ENCODE measurements at regions not wholly inside any gene's neighbourhood (a gene's known extent, or its start where the extent isn't known, plus 50 kb on each side); places are given as distances from the start of the nearest gene placed in this dataset.
"Not testable (repeated sequence)": the region's sequence is repeated elsewhere in the genome, so short reads cannot be mapped to it uniquely, and the experiment has no call there.

DNA sequence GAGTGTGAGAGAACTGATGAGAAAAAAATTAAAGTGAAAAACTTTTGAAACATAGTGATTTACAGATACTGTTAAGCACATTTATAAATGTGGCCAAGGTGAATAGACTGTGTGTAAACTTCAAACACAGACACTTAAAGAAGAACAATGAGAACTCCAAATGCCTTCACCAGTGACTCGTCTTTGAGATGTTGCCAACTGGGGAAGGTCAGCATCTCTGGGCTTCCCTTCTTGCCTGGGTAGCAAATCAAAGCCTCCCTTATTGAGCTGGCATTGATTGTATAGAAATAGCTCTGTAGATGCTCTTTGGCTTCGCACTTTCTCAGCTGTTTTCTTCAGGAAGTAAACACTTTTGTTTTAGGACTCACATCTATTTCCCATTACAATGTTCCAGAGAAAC lies 177.3 kb upstream of the SGCG start:
- H3K4me1 ChIP-seq (ENCODE audit: control insufficient read depth, low read depth, low read length): no peaks in the 10 kb centered on the region
- peaks cover 4% of the 10 kb centered on the region for H3K9me3 ChIP-seq (ENCODE audit: control insufficient read depth, low read depth, low read length)
- H3K27ac ChIP-seq (ENCODE audit: low read length): no peak overlapping the region
- no peak overlapping the region for H3K9ac ChIP-seq (ENCODE audit: low read length)
- no peaks in the 10 kb centered on the region for H3K36me3 ChIP-seq (ENCODE audit: control insufficient read depth, low read depth, low read length)
- H3K27me3 ChIP-seq (ENCODE audit: control insufficient read depth, insufficient read depth, low read length): no peaks in the 10 kb centered on the region
- H3K4me3 ChIP-seq (ENCODE audit: low read length): no peak overlapping the region

- no peak overlapping the region for H3K9ac ChIP-seq (ENCODE audit: low read length)
- no peak overlapping the region for H3K4me3 ChIP-seq (ENCODE audit: low read length)
- no peaks in the 10 kb centered on the region for H3K9me3 ChIP-seq (ENCODE audit: control insufficient read depth, low read depth, low read length)
- no peaks in the 10 kb centered on the region for H3K27me3 ChIP-seq (ENCODE audit: control insufficient read depth, insufficient read depth, low read length)
- no peak overlapping the region for H3K27ac ChIP-seq (ENCODE audit: low read length)
- H3K36me3 ChIP-seq (ENCODE audit: control insufficient read depth, low read depth, low read length): no peaks in the 10 kb centered on the region
- no peaks in the 10 kb centered on the region for H3K4me1 ChIP-seq (ENCODE audit: control insufficient read depth, low read depth, low read length)
Observed at GRCh38 chr13:23007426-23007825, 173.4 kb upstream of the SGCG start.

DNA sequence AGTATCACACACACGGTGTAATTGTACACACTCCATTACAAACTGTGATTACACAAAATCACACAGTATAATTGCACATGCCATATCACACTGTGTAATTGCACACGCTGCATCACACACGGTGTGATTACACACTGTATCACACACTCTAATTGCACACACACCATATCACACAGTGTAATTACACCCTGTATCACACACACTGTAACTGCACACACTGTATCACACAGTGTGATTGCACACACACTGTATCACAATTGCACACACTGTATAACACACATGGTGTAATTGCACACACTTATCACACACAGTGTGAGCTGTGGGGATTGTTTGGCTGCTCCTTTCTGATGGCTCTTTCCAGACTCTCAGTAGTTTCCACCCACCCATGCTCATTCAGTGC lies 162.6 kb upstream of the SGCG start:
- H3K36me3 ChIP-seq (ENCODE audit: control insufficient read depth, low read depth, low read length): no peaks in the 10 kb centered on the region
- H3K9me3 ChIP-seq (ENCODE audit: control insufficient read depth, low read depth, low read length): peaks cover 3% of the 10 kb centered on the region
- H3K27me3 ChIP-seq (ENCODE audit: control insufficient read depth, insufficient read depth, low read length): no peaks in the 10 kb centered on the region
- no peak overlapping the region for H3K4me3 ChIP-seq (ENCODE audit: low read length)
- H3K9ac ChIP-seq (ENCODE audit: low read length): no peak overlapping the region
- no peaks in the 10 kb centered on the region for H3K4me1 ChIP-seq (ENCODE audit: control insufficient read depth, low read depth, low read length)
- H3K27ac ChIP-seq (ENCODE audit: low read length): no peak overlapping the region

DNA sequence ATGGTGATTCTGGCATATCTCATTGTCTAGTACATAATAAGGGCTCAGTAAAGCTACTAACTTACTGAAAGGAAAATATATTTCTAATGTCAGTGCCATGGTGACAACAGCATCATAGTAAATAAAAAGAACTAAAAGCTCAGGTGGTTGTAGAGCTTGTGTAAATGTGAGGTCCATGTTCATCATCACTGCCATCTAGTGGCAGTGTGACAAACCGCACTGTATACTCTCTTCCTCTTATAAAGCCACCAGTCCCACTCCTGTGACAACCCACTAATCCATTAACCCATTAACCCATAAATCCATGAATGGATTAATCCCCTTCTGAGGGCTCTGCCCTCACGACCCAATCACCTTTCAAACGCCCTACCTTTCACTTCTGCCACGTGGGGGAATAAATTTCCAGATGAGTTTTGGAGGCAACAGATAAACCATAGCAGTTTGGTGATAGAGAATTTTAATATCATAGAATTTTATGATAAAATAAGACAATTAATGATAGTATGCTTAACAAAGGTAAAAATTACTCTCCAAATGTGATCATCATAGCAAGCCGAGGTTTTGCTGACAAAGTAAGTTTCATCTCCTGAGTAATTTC lies 160.4 kb upstream of the SGCG start:
- H3K4me1 ChIP-seq (ENCODE audit: control insufficient read depth, low read depth, low read length): no peaks in the 10 kb centered on the region
- H3K27me3 ChIP-seq (ENCODE audit: control insufficient read depth, insufficient read depth, low read length): no peaks in the 10 kb centered on the region
- H3K4me3 ChIP-seq (ENCODE audit: low read length): no peak overlapping the region
- peaks cover 3% of the 10 kb centered on the region for H3K9me3 ChIP-seq (ENCODE audit: control insufficient read depth, low read depth, low read length)
- no peaks in the 10 kb centered on the region for H3K36me3 ChIP-seq (ENCODE audit: control insufficient read depth, low read depth, low read length)
- H3K9ac ChIP-seq (ENCODE audit: low read length): no peak overlapping the region
- H3K27ac ChIP-seq (ENCODE audit: low read length): no peak overlapping the region

DNA sequence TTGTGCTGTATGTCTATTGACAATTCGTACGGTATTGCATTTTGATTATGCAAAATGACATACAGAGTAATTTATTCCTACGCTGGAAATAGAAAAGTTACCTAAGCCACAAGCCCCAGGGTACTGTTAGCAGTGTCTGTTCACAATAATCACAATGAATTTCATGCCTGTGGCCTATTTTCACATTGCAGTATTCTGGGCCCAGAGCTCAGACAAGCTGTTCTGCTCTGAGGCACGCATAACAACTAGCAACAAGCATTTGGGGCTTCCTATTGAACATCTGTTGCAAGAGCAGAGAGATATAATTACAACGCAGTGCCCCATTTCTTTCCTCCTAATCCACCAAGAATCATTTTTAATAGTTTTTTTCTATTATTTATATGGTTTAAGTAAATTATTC lies 158.9 kb upstream of the SGCG start:
- H3K9ac ChIP-seq (ENCODE audit: low read length): no peak overlapping the region
- H3K27ac ChIP-seq (ENCODE audit: low read length): no peak overlapping the region
- H3K36me3 ChIP-seq (ENCODE audit: control insufficient read depth, low read depth, low read length): no peaks in the 10 kb centered on the region
- H3K4me1 ChIP-seq (ENCODE audit: control insufficient read depth, low read depth, low read length): no peaks in the 10 kb centered on the region
- H3K27me3 ChIP-seq (ENCODE audit: control insufficient read depth, insufficient read depth, low read length): no peaks in the 10 kb centered on the region
- no peaks in the 10 kb centered on the region for H3K9me3 ChIP-seq (ENCODE audit: control insufficient read depth, low read depth, low read length)
- no peak overlapping the region for H3K4me3 ChIP-seq (ENCODE audit: low read length)

DNA sequence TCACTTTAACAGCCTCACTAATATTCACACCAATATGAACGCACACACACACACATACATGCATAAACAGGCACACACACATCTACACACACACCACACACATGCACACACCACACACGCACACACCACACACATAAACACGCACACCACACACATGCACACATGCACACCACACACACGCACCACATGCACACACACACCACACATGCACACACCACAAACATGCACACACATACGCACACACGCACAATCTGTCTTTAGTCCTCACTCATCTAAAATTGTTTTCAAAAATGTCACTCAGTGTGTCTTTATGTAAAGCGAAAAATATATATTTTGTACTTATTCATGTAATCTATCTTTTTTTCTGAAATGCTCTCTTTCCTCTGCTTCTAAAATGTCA lies 158.1 kb upstream of the SGCG start:
- no peak overlapping the region for H3K4me3 ChIP-seq (ENCODE audit: low read length)
- no peaks in the 10 kb centered on the region for H3K9me3 ChIP-seq (ENCODE audit: control insufficient read depth, low read depth, low read length)
- H3K27me3 ChIP-seq (ENCODE audit: control insufficient read depth, insufficient read depth, low read length): no peaks in the 10 kb centered on the region
- H3K27ac ChIP-seq (ENCODE audit: low read length): no peak overlapping the region
- H3K9ac ChIP-seq (ENCODE audit: low read length): no peak overlapping the region
- no peaks in the 10 kb centered on the region for H3K4me1 ChIP-seq (ENCODE audit: control insufficient read depth, low read depth, low read length)
- H3K36me3 ChIP-seq (ENCODE audit: control insufficient read depth, low read depth, low read length): no peaks in the 10 kb centered on the region

GRCh38 chr13:23025864-23026608 lies 154.7 kb upstream of the SGCG start:
- H3K4me3 ChIP-seq (ENCODE audit: low read length): no peak overlapping the region
- H3K9ac ChIP-seq (ENCODE audit: low read length): no peak overlapping the region
- no peaks in the 10 kb centered on the region for H3K36me3 ChIP-seq (ENCODE audit: control insufficient read depth, low read depth, low read length)
- H3K27ac ChIP-seq (ENCODE audit: low read length): no peak overlapping the region
- H3K27me3 ChIP-seq (ENCODE audit: control insufficient read depth, insufficient read depth, low read length): no peaks in the 10 kb centered on the region
- H3K4me1 ChIP-seq (ENCODE audit: control insufficient read depth, low read depth, low read length): no peaks in the 10 kb centered on the region
- no peaks in the 10 kb centered on the region for H3K9me3 ChIP-seq (ENCODE audit: control insufficient read depth, low read depth, low read length)

DNA sequence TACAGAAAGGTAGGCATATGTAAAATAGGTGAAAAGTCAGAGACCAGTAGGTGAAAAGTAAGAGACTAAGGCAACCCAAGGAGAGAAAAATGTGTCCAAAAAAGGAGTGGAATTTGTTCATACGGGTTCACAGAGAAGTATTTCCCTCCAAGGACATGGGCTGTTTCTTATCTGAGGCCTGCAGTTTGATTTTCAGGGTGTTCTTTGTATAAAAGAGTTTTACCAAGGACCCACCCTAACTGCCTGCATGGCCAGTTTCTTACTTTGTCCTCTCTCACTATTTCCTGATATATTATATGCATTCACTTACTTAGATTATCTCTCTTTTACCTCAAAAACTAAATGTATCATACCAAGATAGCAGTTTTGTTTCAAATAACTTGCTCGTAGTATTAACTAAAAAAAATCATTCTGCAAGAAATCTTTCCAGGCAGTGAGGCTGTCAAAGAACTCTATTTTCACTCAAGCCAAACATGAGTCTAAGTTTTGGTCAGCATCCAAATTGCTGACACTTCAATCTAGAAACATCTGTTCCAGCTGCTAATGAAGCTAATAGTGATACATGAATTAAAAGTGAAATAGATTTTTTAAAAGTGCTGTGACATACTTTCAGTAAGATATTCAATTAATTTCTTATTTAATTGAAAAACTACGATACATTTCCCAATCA lies 141.4 kb upstream of the SGCG start:
- Histone ChIP-seq H3K27me3 (ENCODE audit: control insufficient read depth, insufficient read depth, low read length) (no peaks in the 10 kb centered on the region), H3K9ac (ENCODE audit: low read length) (no peak overlapping the region), H3K4me1 (ENCODE audit: control insufficient read depth, low read depth, low read length) (no peaks in the 10 kb centered on the region), H3K9me3 (ENCODE audit: control insufficient read depth, low read depth, low read length) (no peaks in the 10 kb centered on the region), H3K27ac (ENCODE audit: low read length) (no peak overlapping the region), H3K36me3 (ENCODE audit: control insufficient read depth, low read depth, low read length) (no peaks in the 10 kb centered on the region), H3K4me3 (ENCODE audit: low read length) (no peak overlapping the region)

- no peaks in the 10 kb centered on the region for H3K27me3 ChIP-seq (ENCODE audit: control insufficient read depth, insufficient read depth, low read length)
- no peaks in the 10 kb centered on the region for H3K9me3 ChIP-seq (ENCODE audit: control insufficient read depth, low read depth, low read length)
- no peaks in the 10 kb centered on the region for H3K4me1 ChIP-seq (ENCODE audit: control insufficient read depth, low read depth, low read length)
- no peak overlapping the region for H3K9ac ChIP-seq (ENCODE audit: low read length)
- H3K4me3 ChIP-seq (ENCODE audit: low read length): no peak overlapping the region
- no peak overlapping the region for H3K27ac ChIP-seq (ENCODE audit: low read length)
- no peaks in the 10 kb centered on the region for H3K36me3 ChIP-seq (ENCODE audit: control insufficient read depth, low read depth, low read length)
Observed at GRCh38 chr13:23042181-23042580, 138.6 kb upstream of the SGCG start.

- no peak overlapping the region for H3K27ac ChIP-seq (ENCODE audit: low read length)
Observed at GRCh38 chr13:23044906-23045305, 135.9 kb upstream of the SGCG start.

DNA sequence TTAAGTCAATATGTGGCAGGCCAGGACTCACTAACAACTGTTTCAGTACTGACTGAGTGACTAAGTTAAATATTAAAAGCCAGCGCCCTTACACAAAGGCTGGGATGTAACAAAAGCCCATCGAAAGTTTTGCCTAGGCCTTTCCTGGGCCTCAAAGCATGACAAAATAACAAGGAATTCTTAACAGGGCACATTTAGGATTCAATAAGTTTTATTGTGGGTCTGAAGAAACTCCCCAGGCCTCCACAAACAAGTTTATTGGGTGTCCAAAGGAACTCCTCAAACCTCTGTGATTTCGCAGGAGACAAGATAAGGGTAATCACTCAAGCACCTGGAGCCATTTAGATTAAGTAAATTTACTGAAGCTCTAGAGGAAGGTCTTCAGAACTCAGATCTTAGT lies 130.7 kb upstream of the SGCG start:
- Histone ChIP-seq H3K9ac (ENCODE audit: low read length) (no peak overlapping the region), H3K27ac (ENCODE audit: low read length) (no peak overlapping the region), H3K4me3 (ENCODE audit: low read length) (no peak overlapping the region)

More at GRCh38 chr13:23044906-23045305, 135.9 kb upstream of the SGCG start:
- Histone ChIP-seq H3K9me3 (ENCODE audit: control insufficient read depth, low read depth, low read length) (no peaks in the 10 kb centered on the region), H3K9ac (ENCODE audit: low read length) (no peak overlapping the region), H3K27me3 (ENCODE audit: control insufficient read depth, insufficient read depth, low read length) (no peaks in the 10 kb centered on the region), H3K36me3 (ENCODE audit: control insufficient read depth, low read depth, low read length) (no peaks in the 10 kb centered on the region), H3K4me3 (ENCODE audit: low read length) (no peak overlapping the region), H3K4me1 (ENCODE audit: control insufficient read depth, low read depth, low read length) (no peaks in the 10 kb centered on the region)

DNA sequence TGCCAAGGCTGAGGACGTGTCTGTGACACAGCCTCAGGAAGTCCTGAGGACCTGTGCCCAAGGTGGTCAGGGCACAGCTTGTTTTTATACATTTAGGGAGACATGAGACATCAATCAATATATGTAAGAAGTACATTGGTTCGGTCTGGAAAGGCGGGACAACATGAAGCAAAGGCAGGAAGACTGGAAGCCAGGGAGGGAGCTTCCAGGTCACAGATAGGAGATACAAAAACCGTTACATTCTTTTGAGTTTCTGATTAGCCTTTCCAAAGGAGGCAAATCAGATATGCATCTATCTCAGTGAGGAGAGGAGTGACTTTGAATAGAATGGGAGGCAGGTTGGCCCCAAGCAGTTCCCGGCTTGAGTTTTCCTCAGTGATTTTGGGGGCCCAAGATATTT lies 127.1 kb upstream of the SGCG start:
- H3K4me1 ChIP-seq (ENCODE audit: control insufficient read depth, low read depth, low read length); H3K9ac ChIP-seq (ENCODE audit: low read length); H3K27ac ChIP-seq (ENCODE audit: low read length); H3K27me3 ChIP-seq (ENCODE audit: control insufficient read depth, insufficient read depth, low read length); H3K9me3 ChIP-seq (ENCODE audit: control insufficient read depth, low read depth, low read length); H3K4me3 ChIP-seq (ENCODE audit: low read length); H3K36me3 ChIP-seq (ENCODE audit: control insufficient read depth, low read depth, low read length): not testable (repeated sequence)

More for the DNA sequence above, 130.7 kb upstream of the SGCG start:
- Histone ChIP-seq H3K4me1 (ENCODE audit: control insufficient read depth, low read depth, low read length) (peaks cover 3% of the 10 kb centered on the region), H3K36me3 (ENCODE audit: control insufficient read depth, low read depth, low read length) (no peaks in the 10 kb centered on the region), H3K27me3 (ENCODE audit: control insufficient read depth, insufficient read depth, low read length) (no peaks in the 10 kb centered on the region), H3K9me3 (ENCODE audit: control insufficient read depth, low read depth, low read length) (no peaks in the 10 kb centered on the region)
